ENCODE measurements at regions not wholly inside any gene's neighbourhood (a gene's known extent, or its start where the extent isn't known, plus 50 kb on each side); places are given as distances from the start of the nearest gene placed in this dataset.

DNA sequence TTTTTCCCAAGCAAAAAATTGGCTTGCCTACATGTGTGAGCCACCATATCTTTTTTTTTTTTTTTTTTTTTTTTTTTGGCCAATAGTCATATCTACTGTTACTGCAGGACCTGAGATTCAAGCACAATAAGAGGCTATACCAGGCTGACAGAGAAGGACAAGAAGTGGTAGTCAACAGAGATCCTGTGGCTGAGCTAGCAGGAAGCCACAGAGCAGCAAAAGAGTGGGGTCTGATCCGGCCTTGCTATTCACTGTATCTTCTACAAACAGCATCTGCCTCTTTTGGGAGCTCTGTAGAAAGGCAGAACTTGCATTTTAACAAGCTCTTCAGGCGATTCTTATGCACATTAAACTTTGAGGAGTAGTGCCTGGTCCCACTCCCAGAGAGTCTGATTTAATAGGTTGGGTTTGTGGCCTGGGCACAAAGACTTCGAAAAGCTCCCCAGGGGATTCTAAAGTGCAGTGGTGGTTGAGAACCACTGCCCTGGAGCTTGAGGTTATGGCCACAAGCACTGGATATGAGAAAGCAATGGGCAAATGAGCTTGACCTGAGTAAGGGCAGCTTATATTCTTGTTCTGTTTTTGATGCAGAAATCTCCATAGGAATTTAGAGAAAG, 162.8 kb downstream of the PIK3R1 start:
- TF ChIP-seq, protein P1, sequence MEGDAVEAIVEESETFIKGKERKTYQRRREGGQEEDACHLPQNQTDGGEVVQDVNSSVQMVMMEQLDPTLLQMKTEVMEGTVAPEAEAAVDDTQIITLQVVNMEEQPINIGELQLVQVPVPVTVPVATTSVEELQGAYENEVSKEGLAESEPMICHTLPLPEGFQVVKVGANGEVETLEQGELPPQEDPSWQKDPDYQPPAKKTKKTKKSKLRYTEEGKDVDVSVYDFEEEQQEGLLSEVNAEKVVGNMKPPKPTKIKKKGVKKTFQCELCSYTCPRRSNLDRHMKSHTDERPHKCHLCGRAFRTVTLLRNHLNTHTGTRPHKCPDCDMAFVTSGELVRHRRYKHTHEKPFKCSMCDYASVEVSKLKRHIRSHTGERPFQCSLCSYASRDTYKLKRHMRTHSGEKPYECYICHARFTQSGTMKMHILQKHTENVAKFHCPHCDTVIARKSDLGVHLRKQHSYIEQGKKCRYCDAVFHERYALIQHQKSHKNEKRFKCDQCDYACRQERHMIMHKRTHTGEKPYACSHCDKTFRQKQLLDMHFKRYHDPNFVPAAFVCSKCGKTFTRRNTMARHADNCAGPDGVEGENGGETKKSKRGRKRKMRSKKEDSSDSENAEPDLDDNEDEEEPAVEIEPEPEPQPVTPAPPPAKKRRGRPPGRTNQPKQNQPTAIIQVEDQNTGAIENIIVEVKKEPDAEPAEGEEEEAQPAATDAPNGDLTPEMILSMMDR (IDR thresholded peaks at IDR 0.05; ENCODE audit: low read depth, low read length) = no peak
- no peak overlapping the region for H3K4me3 ChIP-seq (ENCODE audit: low read depth, low read length)

DNA sequence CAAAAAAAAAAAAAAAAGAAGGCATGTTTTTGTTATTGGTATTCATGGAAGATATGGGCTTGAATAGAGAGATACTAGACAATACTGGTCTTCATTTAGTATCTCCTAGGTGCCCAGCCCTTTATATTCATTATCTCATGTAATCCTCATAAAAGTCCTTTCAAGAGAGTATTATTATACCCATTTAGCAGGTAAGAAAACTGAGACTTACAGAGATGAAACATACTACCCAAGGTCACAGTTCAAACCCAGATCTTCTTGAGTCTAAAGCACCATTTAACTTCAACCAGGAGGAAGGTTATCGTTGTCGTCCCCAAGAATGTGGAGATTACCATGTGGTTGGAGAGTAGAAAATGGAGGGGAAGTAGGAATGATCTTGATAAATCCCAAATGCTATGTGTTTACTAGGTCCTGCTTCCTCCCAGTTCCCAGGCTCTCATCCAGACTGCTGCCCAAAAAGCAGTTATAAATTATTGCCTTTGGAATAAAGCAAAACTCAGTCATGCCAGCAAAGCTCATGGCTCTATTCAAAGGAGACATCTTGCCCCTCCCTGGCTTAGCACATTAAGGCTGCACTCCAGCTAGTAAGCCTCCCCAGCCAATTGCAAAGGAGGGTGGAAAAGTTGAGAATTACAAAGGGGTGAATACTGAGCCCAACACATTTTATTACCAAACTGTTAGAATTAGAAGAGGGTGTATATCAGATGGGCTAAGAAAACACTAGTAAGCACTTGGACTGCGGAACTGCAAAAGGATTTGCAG, 163.9 kb downstream of the PIK3R1 start:
- no peak overlapping the region for H3K4me3 ChIP-seq (ENCODE audit: low read depth, low read length)
- TF ChIP-seq, protein P1 (IDR thresholded peaks at IDR 0.05; ENCODE audit: low read depth, low read length) = no peak

GRCh38 chr5:68380078-68380477, 164.5 kb downstream of the PIK3R1 start:
- H3K4me3 ChIP-seq (ENCODE audit: low read depth, low read length) = no peak overlapping the region
- TF ChIP-seq, protein P1 (IDR thresholded peaks at IDR 0.05; ENCODE audit: low read depth, low read length) = no peak

GRCh38 chr5:68381060-68381459, 165.5 kb downstream of the PIK3R1 start:
- no peak overlapping the region for H3K4me3 ChIP-seq (ENCODE audit: low read depth, low read length)

GRCh38 chr5:68381909-68382308, 166.4 kb downstream of the PIK3R1 start:
- H3K4me3 ChIP-seq (ENCODE audit: low read depth, low read length) = no peak overlapping the region
- TF ChIP-seq, protein P1 (IDR thresholded peaks at IDR 0.05; ENCODE audit: low read depth, low read length) = no peak

More at GRCh38 chr5:68381060-68381459, 165.5 kb downstream of the PIK3R1 start:
- TF ChIP-seq, protein P1 (IDR thresholded peaks at IDR 0.05; ENCODE audit: low read depth, low read length) = no peak

DNA sequence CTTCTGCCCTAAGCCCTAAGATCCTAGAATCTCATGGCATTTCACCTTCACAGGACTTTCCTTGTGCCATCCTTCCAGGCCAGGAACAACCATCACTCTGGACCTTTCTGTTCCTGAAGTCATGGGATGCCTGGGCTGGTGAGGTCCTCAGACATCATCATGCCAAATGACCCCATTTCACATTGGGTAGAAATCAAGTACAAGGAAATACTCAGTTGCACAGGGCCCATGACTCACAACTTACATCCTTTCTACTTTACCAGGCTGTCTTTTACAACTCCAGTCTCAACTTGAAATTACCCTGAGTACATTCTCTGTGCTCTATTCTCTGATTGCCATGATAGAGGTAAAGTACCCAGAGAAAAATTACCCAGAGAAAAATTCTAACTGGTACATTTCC, 167.1 kb downstream of the PIK3R1 start:
- no peak overlapping the region for H3K4me3 ChIP-seq (ENCODE audit: low read depth, low read length)
- TF ChIP-seq, protein P1 (IDR thresholded peaks at IDR 0.05; ENCODE audit: low read depth, low read length) = no peak

DNA sequence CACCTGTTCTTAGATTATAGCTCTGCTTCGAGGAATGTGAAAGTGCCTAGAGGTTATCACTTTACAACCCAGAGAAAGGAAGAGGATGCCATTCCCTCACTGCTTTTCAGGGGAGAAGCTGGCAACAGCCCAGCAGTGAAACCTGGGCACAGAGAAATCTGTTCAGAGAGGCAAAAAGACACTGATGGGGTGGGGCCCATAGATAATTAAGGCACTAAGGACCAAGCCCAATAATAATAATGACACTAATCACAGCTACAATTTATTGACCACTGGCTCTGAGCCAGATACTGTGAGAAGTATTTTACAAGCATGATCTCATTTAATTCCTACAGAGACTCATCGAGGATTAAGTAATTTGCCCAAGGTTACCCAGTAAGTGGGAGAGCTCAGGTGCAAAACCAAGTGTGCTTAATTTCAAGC, 168.3 kb downstream of the PIK3R1 start:
- H3K4me3 ChIP-seq (ENCODE audit: low read depth, low read length) = no peak overlapping the region
- TF ChIP-seq, protein P1 (IDR thresholded peaks at IDR 0.05; ENCODE audit: low read depth, low read length) = no peak
